LNCaP clone FGC (cell line): ENCODE measurements at regions not wholly inside any gene's neighbourhood (a gene's known extent, or its start where the extent isn't known, plus 50 kb on each side); places are given as distances from the start of the nearest gene placed in this dataset.

ENCODE experiments used
- DNase-seq: peaks from one replicate; pipeline ENCODE4 v3.0.0-alpha.2; 2011; ENCODE audit warnings: low read depth
- H3K4me3 ChIP-seq: 2 replicates; pipeline ENCODE4 v1.5.1; 2011; ENCODE audit warnings: mild to moderate bottlenecking, low read depth, low read length, control low read depth
- CTCF ChIP-seq: IDR thresholded peaks from 2 replicates; pipeline ENCODE4 v1.5.1; 2012; ENCODE audit warnings: mild to moderate bottlenecking; ENCODE audit not compliant: control insufficient read depth, insufficient read depth; ENCODE audit errors: extremely low read depth

GRCh38 chr20:20839771-20840170 is 127.3 kb upstream of the RALGAPA2 start:
- H3K4me3 ChIP-seq: no peak overlapping the region
- DNase-seq: no peak
- TF ChIP-seq CTCF: no peak

- peak; percentile 83 for TF ChIP-seq CTCF
- H3K4me3 ChIP-seq: no peak overlapping the region
- no peak for DNase-seq
These were observed 125.2 kb upstream of the RALGAPA2 start for GRCh38 chr20:20837574-20838021.

- no peak for DNase-seq
- H3K4me3 ChIP-seq: no peak overlapping the region
- no peak for TF ChIP-seq CTCF
These were observed 124.4 kb upstream of the RALGAPA2 start for GRCh38 chr20:20836836-20837235.

- H3K4me3 ChIP-seq: no peak overlapping the region
- TF ChIP-seq CTCF: no peak
- DNase-seq: no peak
These were observed 123.5 kb upstream of the RALGAPA2 start for GRCh38 chr20:20835897-20836296.

GRCh38 chr20:20834008-20834407 is 121.6 kb upstream of the RALGAPA2 start:
- no peak overlapping the region for H3K4me3 ChIP-seq
- DNase-seq: no peak
- TF ChIP-seq CTCF: no peak

GRCh38 chr20:20832715-20833114 is 120.3 kb upstream of the RALGAPA2 start:
- H3K4me3 ChIP-seq: no peak overlapping the region
- peak; percentile 32 for TF ChIP-seq CTCF
- DNase-seq: no peak

GRCh38 chr20:20831794-20832193 is 119.3 kb upstream of the RALGAPA2 start:
- no peak for TF ChIP-seq CTCF
- DNase-seq: no peak
- no peak overlapping the region for H3K4me3 ChIP-seq
